ENCODE measurements at regions not wholly inside any gene's neighbourhood (a gene's known extent, or its start where the extent isn't known, plus 50 kb on each side); places are given as distances from the start of the nearest gene placed in this dataset.
"Not testable (repeated sequence)": the region's sequence is repeated elsewhere in the genome, so short reads cannot be mapped to it uniquely, and the experiment has no call there.

DNA sequence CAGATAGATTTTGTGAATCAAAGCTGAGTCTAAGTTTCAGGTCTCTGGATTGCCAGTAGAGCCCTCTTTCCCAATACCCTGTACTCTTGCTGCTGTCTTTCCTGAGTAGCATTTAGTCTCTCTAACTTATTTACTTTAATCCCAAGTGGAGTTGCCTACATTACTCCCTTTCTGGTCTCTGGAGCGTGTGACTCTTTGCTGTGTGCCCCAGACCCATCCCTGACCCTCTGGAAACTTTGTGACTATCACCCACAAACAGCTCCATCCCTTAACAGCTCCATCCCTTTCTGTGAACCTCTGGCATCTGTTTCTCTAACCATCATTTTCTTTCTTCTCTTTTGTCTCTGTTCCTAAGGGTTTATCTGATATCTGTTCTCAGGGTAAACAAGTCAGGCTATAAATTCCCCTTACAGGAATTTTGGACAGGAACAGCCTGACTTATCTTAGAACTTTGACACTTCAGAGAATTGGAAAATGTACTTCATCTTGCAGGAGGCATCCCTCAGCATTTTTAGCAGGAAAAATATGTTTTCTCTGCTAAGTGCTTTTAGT lies 1167.1 kb upstream of the SEMA6A start:
- H3K4me1 ChIP-seq: no peaks in the 10 kb centered on the region
- no peak overlapping the region for H3K4me3 ChIP-seq
- DNase-seq (ENCODE audit: low spot score in 2 of 2): no peak
- H3K27me3 ChIP-seq (ENCODE audit: low read depth): no peaks in the 10 kb centered on the region
- in situ Hi-C loops (cut with MboI; ENCODE audit: low sequenced_read_pairs): no loop called here
- H3K36me3 ChIP-seq (replicated peaks): no peaks in the 10 kb centered on the region
- H3K9me3 ChIP-seq: no peaks in the 10 kb centered on the region

DNA sequence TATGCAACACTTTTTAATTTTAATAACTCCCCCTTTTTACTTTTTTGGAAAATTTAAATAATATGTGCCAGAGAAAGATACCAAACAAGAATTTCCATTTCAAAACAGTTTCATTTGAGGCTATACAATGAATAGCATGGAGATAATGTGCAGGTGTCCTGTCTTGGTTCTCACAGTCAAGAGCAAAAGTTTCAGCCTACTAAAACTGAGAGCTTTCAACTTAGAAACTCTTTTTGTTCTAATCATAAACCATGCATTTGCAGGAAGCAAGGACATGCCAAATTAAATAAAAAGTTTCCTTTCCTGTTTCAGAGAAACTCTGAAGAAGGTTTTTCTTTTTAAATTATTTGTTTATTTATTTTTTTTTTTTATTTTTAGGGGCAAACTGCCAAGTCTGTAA lies 1165.6 kb upstream of the SEMA6A start:
- in situ Hi-C loops (cut with MboI; ENCODE audit: low sequenced_read_pairs): no loop called here
- no peak overlapping the region for H3K4me3 ChIP-seq
- no peaks in the 10 kb centered on the region for H3K36me3 ChIP-seq (replicated peaks)
- H3K9me3 ChIP-seq: no peaks in the 10 kb centered on the region
- no peaks in the 10 kb centered on the region for H3K27me3 ChIP-seq (ENCODE audit: low read depth)
- H3K4me1 ChIP-seq: no peaks in the 10 kb centered on the region
- DNase-seq (ENCODE audit: low spot score in 2 of 2): no peak

DNA sequence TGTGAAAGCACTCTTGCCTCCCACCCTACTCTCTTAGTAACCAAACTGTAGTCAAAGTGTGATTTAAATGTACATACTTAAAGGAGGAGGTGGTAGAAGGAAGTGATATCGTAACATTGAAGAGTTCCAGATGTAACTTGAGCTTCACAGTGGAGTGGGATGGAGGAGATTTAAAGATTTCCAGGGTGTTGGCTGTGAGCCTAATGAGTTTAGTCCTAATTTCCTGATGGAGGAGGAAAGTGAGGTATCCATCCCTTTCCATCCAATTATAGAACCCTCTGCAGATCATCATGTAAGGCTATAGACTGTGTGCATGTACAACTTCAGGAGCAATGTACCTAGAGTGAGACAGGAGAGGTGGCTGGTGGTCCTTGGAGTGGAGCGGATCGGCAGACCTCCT lies 1163.9 kb upstream of the SEMA6A start:
- Histone ChIP-seq H3K4me1 (no peaks in the 10 kb centered on the region), H3K27me3 (ENCODE audit: low read depth) (no peaks in the 10 kb centered on the region), H3K4me3 (no peak overlapping the region), H3K36me3 (replicated peaks) (no peaks in the 10 kb centered on the region), H3K9me3 (no peaks in the 10 kb centered on the region)
- in situ Hi-C loops (cut with MboI; ENCODE audit: low sequenced_read_pairs): no loop called here
- no peak for DNase-seq (ENCODE audit: low spot score in 2 of 2)

DNA sequence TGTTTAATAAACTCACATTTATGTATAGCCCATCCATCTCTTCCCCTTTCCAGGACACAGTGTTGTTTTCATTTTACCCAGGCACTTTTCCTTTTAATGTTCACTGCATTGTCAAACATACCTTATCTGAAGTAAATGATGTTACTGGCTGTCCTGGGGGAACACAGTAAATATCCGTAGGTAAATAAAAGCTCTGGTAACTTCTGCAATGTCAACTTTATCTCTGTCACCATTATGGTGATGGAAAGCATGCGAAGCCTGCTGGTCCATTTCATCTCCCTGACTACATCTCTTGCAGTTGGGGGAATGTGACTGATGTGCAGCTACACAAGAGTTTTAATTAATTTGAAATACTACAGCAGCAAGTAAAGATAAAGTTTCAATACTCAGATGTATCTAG lies 1162.1 kb upstream of the SEMA6A start:
- no peak for DNase-seq (ENCODE audit: low spot score in 2 of 2)
- no peak overlapping the region for H3K4me3 ChIP-seq
- no peaks in the 10 kb centered on the region for H3K4me1 ChIP-seq
- no peaks in the 10 kb centered on the region for H3K9me3 ChIP-seq
- H3K36me3 ChIP-seq (replicated peaks): no peaks in the 10 kb centered on the region
- no peaks in the 10 kb centered on the region for H3K27me3 ChIP-seq (ENCODE audit: low read depth)
- in situ Hi-C loops (cut with MboI; ENCODE audit: low sequenced_read_pairs): no loop called here

DNA sequence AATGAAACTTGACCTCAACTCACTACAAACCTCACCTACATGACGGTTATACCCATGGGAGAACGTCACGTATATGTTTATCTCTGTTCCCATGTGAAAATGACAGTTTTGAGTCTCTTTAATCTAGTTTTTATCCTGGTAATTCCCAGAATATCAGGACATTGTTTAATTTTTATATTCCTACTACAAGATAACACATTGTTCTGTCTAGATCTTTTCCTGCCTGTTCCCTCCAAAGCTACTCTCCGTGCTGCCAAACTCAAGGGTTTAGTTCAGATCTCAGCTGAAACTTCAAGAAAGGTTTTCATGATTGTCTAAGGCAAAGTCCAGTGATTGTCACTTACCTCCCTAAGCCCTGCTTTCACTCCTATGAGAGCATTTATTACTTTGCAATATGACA lies 1159.4 kb upstream of the SEMA6A start:
- H3K36me3 ChIP-seq (replicated peaks): no peaks in the 10 kb centered on the region
- no peak for DNase-seq (ENCODE audit: low spot score in 2 of 2)
- no peak overlapping the region for H3K4me3 ChIP-seq
- in situ Hi-C loops (cut with MboI; ENCODE audit: low sequenced_read_pairs): no loop called here
- no peaks in the 10 kb centered on the region for H3K27me3 ChIP-seq (ENCODE audit: low read depth)
- no peaks in the 10 kb centered on the region for H3K4me1 ChIP-seq
- no peaks in the 10 kb centered on the region for H3K9me3 ChIP-seq

DNA sequence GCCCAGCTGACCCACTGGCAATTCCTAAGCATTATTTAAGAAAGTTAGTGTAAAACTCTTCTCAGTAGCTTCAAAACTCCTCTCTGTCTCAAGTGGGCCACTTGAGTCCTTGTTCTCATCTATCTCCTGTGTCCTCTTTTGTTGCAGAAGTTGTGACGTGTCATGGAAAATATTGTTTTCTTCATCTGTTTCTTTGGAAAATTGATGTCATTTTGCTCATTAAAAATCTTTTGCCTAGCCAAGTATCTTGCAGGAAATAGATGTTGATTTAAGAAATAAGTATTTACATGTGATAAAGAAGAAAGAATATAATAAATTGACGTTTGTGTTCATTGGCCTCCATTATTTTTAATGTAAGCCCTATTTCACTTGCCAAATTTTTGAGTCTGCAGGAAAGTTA lies 1158.4 kb upstream of the SEMA6A start:
- H3K4me1 ChIP-seq: no peaks in the 10 kb centered on the region
- H3K27me3 ChIP-seq (ENCODE audit: low read depth): no peaks in the 10 kb centered on the region
- DNase-seq (ENCODE audit: low spot score in 2 of 2): no peak
- in situ Hi-C loops (cut with MboI; ENCODE audit: low sequenced_read_pairs): no loop called here
- H3K9me3 ChIP-seq: no peaks in the 10 kb centered on the region
- H3K36me3 ChIP-seq (replicated peaks): no peaks in the 10 kb centered on the region
- H3K4me3 ChIP-seq: no peak overlapping the region

DNA sequence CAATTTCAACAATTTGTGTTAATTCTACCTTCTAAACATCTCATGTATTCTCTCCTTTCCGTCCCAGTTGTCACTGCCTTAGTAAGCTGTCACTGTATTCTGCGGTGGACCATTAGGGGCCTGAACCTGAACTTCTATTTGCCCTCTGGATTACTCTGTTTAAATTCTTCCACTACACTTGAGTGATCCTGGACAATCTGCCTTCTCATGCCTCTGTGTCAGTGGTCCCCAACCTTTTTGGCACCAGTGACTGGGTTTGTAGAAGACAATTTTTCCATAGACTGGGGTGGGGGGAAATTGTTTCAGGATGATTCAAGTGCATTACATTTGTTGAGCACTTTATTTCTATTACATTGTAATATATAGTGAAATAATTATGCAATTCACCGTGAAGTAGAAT lies 1157.6 kb upstream of the SEMA6A start:
- H3K9me3 ChIP-seq: no peaks in the 10 kb centered on the region
- no peaks in the 10 kb centered on the region for H3K36me3 ChIP-seq (replicated peaks)
- H3K4me1 ChIP-seq: no peaks in the 10 kb centered on the region
- H3K4me3 ChIP-seq: no peak overlapping the region
- in situ Hi-C loops (cut with MboI; ENCODE audit: low sequenced_read_pairs): no loop called here
- no peak for DNase-seq (ENCODE audit: low spot score in 2 of 2)
- no peaks in the 10 kb centered on the region for H3K27me3 ChIP-seq (ENCODE audit: low read depth)

DNA sequence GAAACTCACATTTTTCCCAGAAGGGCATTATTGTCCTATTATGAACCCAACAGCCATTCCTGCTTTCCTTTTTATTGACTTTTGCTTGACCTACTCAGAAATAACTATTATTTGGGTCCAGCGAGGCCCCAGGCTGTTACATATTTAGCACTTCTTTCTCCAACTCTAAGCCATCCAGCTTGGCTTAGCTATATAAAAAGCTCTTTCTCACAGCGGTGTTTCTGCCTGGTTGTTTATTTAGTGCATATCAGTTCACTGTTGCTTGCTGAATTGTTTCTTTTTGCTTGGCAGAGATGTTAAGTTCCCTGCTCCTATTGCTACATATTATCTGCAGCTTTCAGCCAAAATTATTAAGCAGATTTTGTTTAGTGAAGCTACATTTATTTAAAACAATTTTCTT lies 1156.8 kb upstream of the SEMA6A start:
- Histone ChIP-seq H3K4me1 (no peaks in the 10 kb centered on the region), H3K36me3 (replicated peaks) (no peaks in the 10 kb centered on the region), H3K27me3 (ENCODE audit: low read depth) (no peaks in the 10 kb centered on the region), H3K9me3 (no peaks in the 10 kb centered on the region), H3K4me3 (no peak overlapping the region)
- in situ Hi-C loops (cut with MboI; ENCODE audit: low sequenced_read_pairs): no loop called here
- no peak for DNase-seq (ENCODE audit: low spot score in 2 of 2)

DNA sequence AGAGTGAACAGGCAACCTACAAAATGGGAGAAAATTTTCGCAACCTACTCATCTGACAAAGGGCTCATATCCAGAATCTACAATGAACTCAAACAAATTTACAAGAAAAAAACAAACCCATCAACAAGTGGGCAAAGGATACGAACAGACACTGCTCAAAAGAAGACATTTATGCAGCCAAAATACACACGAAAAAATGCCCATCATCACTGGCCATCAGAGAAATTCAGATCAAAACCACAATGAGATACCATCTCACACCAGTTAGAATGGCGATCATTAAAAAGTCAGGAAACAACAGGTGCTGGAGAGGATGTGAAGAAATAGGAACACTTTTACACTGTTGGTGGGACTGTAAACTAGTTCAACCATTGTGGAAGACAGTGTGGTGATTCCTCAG lies 1146.2 kb upstream of the SEMA6A start:
- in situ Hi-C loops (cut with MboI; ENCODE audit: low sequenced_read_pairs); H3K4me1 ChIP-seq; H3K9me3 ChIP-seq; DNase-seq (ENCODE audit: low spot score in 2 of 2); H3K4me3 ChIP-seq; H3K27me3 ChIP-seq (ENCODE audit: low read depth); H3K36me3 ChIP-seq (replicated peaks): not testable (repeated sequence)

DNA sequence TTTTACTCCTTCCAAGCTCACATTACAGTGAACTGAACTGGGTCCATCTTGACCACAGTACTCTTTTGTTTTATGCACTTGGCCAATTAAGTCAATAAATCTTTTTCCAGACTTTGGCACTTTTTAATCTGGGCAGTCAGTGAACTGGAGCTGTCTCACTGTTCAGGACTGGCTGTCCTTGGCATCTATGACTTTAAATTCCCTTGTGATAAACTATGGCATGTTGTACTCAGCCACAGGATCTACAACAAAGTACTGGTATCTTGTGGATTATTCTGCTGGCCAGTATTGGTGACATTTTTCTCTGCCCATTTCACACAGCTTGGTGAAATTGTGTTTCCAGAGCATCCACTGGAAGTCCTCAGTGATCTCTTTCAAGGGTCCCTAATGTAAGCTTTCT lies 1144.8 kb upstream of the SEMA6A start:
- no peak for DNase-seq (ENCODE audit: low spot score in 2 of 2)
- Histone ChIP-seq H3K27me3 (ENCODE audit: low read depth) (no peaks in the 10 kb centered on the region), H3K36me3 (replicated peaks) (no peaks in the 10 kb centered on the region), H3K4me3 (no peak overlapping the region), H3K4me1 (no peaks in the 10 kb centered on the region), H3K9me3 (peaks cover 3% of the 10 kb centered on the region; the same call in 1 of the 2 replicates)
- in situ Hi-C loops (cut with MboI; ENCODE audit: low sequenced_read_pairs): no loop called here

DNA sequence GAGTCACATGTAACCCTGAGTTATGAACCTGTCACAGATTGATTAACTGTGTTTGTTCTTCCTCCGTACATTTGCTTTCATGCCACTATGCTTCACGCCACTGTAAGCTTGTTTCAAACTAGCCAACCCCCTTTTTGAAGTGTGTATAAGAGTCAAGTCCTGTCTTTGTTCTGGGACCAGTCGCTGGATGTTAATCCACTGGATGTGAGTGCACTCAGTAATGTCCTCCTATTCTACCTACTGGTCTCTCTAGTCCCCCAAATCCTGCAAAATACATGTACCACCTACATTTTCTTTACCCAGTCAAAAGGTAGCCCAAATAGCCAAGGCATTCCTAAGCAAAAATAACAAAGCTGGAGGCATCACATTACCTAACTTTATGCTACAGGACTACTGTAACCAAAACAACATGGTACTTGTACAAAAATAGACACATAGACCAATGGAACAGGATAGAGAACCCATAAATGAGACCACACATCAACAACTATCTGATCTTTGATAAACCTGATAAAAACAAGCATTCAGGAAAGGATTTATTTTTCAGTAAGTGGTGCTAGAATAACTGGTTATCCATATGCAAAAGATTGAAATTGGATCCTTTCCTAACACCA lies 1139.1 kb upstream of the SEMA6A start:
- no peak overlapping the region for H3K4me3 ChIP-seq
- peaks cover 3% of the 10 kb centered on the region; the same call in 1 of the 2 replicates for H3K9me3 ChIP-seq
- no peaks in the 10 kb centered on the region for H3K4me1 ChIP-seq
- H3K36me3 ChIP-seq (replicated peaks): no peaks in the 10 kb centered on the region
- DNase-seq (ENCODE audit: low spot score in 2 of 2): no peak
- no peaks in the 10 kb centered on the region for H3K27me3 ChIP-seq (ENCODE audit: low read depth)
- in situ Hi-C loops (cut with MboI; ENCODE audit: low sequenced_read_pairs): no loop called here

DNA sequence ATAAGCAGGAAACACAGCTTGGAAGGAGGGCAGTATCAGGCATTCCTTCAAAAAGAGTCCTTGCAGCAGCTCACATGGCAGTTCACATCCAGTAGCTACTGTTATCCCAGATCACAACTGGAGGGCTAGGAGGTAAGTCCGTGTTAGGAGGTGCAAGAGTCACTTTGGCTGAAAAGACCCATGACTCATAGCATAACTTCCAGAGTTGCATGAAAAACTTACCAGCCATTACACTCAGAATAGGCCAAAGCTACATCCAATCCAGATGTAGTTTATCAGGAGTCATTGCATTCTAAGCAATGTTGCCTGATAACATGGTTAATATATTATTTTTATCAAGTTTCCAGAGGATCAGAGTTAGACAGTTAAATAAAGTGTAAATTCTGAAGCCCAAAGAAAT lies 1126.4 kb upstream of the SEMA6A start:
- Histone ChIP-seq H3K4me3 (no peak overlapping the region), H3K4me1 (no peaks in the 10 kb centered on the region), H3K9me3 (no peaks in the 10 kb centered on the region), H3K27me3 (ENCODE audit: low read depth) (no peaks in the 10 kb centered on the region), H3K36me3 (replicated peaks) (no peaks in the 10 kb centered on the region)
- in situ Hi-C loops (cut with MboI; ENCODE audit: low sequenced_read_pairs): no loop called here
- DNase-seq (ENCODE audit: low spot score in 2 of 2): no peak

DNA sequence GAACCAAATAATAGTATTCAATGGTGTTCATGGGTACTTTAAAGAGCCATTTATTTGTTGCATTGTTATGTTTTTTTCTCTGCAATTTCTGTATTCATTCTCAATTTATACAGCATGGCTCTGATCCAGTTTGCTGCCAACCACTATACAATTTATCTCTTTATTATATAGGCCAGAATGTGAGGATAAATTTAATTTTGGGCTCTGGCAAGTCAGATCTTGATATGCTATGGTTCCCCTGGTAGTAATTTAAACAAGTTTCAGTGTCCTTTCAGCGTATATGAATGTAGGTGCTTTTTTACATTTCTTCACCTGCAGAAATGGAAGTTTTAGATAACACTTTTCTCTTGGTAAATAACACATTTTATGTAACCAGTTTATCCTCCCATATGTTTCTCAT lies 1118.0 kb upstream of the SEMA6A start:
- Histone ChIP-seq H3K9me3 (no peaks in the 10 kb centered on the region), H3K4me3 (no peak overlapping the region), H3K4me1 (no peaks in the 10 kb centered on the region), H3K27me3 (ENCODE audit: low read depth) (no peaks in the 10 kb centered on the region), H3K36me3 (replicated peaks) (no peaks in the 10 kb centered on the region)
- DNase-seq (ENCODE audit: low spot score in 2 of 2): no peak
- in situ Hi-C loops (cut with MboI; ENCODE audit: low sequenced_read_pairs): no loop called here

DNA sequence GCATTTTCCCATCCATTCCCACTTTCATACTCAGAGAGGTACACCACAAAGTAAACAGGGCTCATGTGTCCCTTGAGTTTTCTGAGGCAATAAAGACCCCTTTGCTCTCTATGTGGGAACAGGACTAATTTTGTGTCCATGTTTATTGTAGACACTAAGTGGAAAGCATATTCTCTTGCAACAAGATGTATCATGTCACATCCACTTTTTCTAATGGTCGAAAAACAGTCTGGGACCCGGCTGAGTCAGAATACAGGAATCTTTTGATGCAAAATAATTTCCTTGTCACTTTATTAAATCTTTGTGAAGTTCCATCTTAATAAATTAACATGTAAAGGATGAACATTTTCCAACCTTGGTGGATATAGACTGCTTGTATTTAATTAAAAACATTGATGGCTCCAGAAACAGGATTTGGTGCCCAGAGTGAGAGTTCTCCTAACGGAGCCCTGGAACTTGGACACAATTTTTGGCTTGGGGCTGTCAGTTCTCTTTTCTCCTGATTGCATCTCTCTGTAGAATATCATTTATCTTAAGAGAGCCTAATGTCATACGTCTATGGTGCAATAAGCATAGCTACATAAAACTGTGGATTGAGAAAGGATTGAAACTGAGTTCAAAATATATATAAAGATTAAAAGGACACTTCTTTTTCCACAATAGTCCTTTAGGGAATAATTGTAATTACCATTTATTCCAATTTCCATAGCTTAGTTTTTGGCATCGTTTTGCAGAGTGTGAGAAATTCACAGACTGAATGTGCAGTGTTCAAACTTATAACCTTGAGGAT lies 1116.7 kb upstream of the SEMA6A start:
- H3K9me3 ChIP-seq: no peaks in the 10 kb centered on the region
- in situ Hi-C loops (cut with MboI; ENCODE audit: low sequenced_read_pairs): no loop called here

More for the DNA sequence above, 1116.7 kb upstream of the SEMA6A start:
- Histone ChIP-seq H3K4me3 (no peak overlapping the region), H3K27me3 (ENCODE audit: low read depth) (no peaks in the 10 kb centered on the region), H3K4me1 (no peaks in the 10 kb centered on the region), H3K36me3 (replicated peaks) (no peaks in the 10 kb centered on the region)
- no peak for DNase-seq (ENCODE audit: low spot score in 2 of 2)
